ENCODE measurements at regions not wholly inside any gene's neighbourhood (a gene's known extent, or its start where the extent isn't known, plus 50 kb on each side); places are given as distances from the start of the nearest gene placed in this dataset.

- Mint-ChIP-seq H3K4me3 (no peak overlapping the region), H3K36me3 (ENCODE audit: low read depth) (no peaks in the 10 kb centered on the region), H3K27ac (no peak overlapping the region), H3K27me3 (ENCODE audit: low read depth) (peaks cover 4% of the 10 kb centered on the region), H3K4me1 (no peaks in the 10 kb centered on the region), H3K9me3 (peaks cover 4% of the 10 kb centered on the region)
- TF ChIP-seq CTCF (IDR thresholded peaks at IDR 0.05; ENCODE audit: unreplicated experiment in 3 of 3), result no peak
These were observed 88.1 kb upstream of the AGAP1 start for GRCh38 chr2:235405612-235406361.

GRCh38 chr2:235406430-235406829 is 87.4 kb upstream of the AGAP1 start:
- no peak for TF ChIP-seq CTCF (IDR thresholded peaks at IDR 0.05; ENCODE audit: unreplicated experiment in 3 of 3)
- Mint-ChIP-seq H3K36me3 (ENCODE audit: low read depth) (no peaks in the 10 kb centered on the region), H3K4me1 (no peaks in the 10 kb centered on the region), H3K4me3 (no peak overlapping the region), H3K27me3 (ENCODE audit: low read depth) (peaks cover 8% of the 10 kb centered on the region), H3K27ac (no peak overlapping the region), H3K9me3 (peaks cover 2% of the 10 kb centered on the region)

- Mint-ChIP-seq H3K27me3 (ENCODE audit: low read depth) (peaks cover 12% of the 10 kb centered on the region), H3K9me3 (no peaks in the 10 kb centered on the region), H3K27ac (no peak overlapping the region), H3K36me3 (ENCODE audit: low read depth) (no peaks in the 10 kb centered on the region), H3K4me1 (peaks cover 4% of the 10 kb centered on the region), H3K4me3 (no peak overlapping the region)
- no peak for TF ChIP-seq CTCF (IDR thresholded peaks at IDR 0.05; ENCODE audit: unreplicated experiment in 3 of 3)
These were observed 81.8 kb upstream of the AGAP1 start for GRCh38 chr2:235411905-235412485.

GRCh38 chr2:235413064-235413463 is 80.8 kb upstream of the AGAP1 start:
- H3K4me1 Mint-ChIP-seq, result peaks cover 6% of the 10 kb centered on the region
- H3K27ac Mint-ChIP-seq, result no peak overlapping the region
- H3K4me3 Mint-ChIP-seq, result no peak overlapping the region
- no peaks in the 10 kb centered on the region for H3K9me3 Mint-ChIP-seq
- no peak for TF ChIP-seq CTCF (IDR thresholded peaks at IDR 0.05; ENCODE audit: unreplicated experiment in 3 of 3)
- H3K36me3 Mint-ChIP-seq (ENCODE audit: low read depth), result no peaks in the 10 kb centered on the region
- H3K27me3 Mint-ChIP-seq (ENCODE audit: low read depth), result peaks cover 15% of the 10 kb centered on the region

- peaks cover 6% of the 10 kb centered on the region for H3K4me1 Mint-ChIP-seq
- H3K36me3 Mint-ChIP-seq (ENCODE audit: low read depth), result no peaks in the 10 kb centered on the region
- no peaks in the 10 kb centered on the region for H3K9me3 Mint-ChIP-seq
- peaks cover 15% of the 10 kb centered on the region for H3K27me3 Mint-ChIP-seq (ENCODE audit: low read depth)
- no peak overlapping the region for H3K4me3 Mint-ChIP-seq
- TF ChIP-seq CTCF (IDR thresholded peaks at IDR 0.05; ENCODE audit: unreplicated experiment in 3 of 3), result no peak
- H3K27ac Mint-ChIP-seq, result no peak overlapping the region
These were observed 79.4 kb upstream of the AGAP1 start for GRCh38 chr2:235414422-235414821.

Measured in nephron (organoid).